ENCODE measurements at regions not wholly inside any gene's neighbourhood (a gene's known extent, or its start where the extent isn't known, plus 50 kb on each side); places are given as distances from the start of the nearest gene placed in this dataset.

DNA sequence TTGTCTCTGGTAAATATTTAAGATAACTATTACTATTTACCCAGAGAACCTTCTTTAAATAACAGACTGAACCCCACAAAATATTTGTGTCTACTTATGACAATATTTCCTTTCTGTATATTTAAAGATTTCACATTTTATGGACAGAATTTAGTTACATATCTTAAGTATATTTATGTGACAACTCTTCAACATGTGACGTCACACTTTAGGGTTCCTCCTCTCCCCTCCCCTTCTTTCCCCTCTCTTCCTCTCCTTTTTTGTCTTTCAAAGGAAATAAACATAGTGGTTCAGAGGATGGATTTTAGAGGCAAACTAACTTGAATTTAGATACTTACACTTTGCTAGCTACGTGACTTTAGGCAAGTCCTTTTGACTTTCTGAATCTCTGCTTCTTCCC is 655.6 kb upstream of the NUDT12 start:
- no peak for ATAC-seq
- TF ChIP-seq, protein P1, sequence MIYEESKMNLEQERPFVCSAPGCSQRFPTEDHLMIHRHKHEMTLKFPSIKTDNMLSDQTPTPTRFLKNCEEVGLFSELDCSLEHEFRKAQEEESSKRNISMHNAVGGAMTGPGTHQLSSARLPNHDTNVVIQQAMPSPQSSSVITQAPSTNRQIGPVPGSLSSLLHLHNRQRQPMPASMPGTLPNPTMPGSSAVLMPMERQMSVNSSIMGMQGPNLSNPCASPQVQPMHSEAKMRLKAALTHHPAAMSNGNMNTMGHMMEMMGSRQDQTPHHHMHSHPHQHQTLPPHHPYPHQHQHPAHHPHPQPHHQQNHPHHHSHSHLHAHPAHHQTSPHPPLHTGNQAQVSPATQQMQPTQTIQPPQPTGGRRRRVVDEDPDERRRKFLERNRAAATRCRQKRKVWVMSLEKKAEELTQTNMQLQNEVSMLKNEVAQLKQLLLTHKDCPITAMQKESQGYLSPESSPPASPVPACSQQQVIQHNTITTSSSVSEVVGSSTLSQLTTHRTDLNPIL (CRISPR knock-in tag; IDR thresholded peaks at IDR 0.05; ENCODE audit: low read depth) = no peak
- TF ChIP-seq TOX (CRISPR knock-in tag; IDR thresholded peaks at IDR 0.05; ENCODE audit: borderline replicate concordance) (no peak), ZNF70 (CRISPR knock-in tag; IDR thresholded peaks at IDR 0.05) (no peak), ARNTL (CRISPR knock-in tag; IDR thresholded peaks at IDR 0.05; ENCODE audit: borderline replicate concordance, low read depth) (no peak), ZFP3 (CRISPR knock-in tag; IDR thresholded peaks at IDR 0.05) (no peak), SNAI2 (CRISPR knock-in tag; IDR thresholded peaks at IDR 0.05) (no peak), CSRNP3 (CRISPR knock-in tag; IDR thresholded peaks at IDR 0.05) (no peak), ZFP30 (CRISPR knock-in tag; IDR thresholded peaks at IDR 0.05) (no peak), ZNF565 (CRISPR knock-in tag; conservative IDR thresholded peaks at IDR 0.05; ENCODE audit: low read depth) (no peak)
- TF ChIP-seq, protein P2, sequence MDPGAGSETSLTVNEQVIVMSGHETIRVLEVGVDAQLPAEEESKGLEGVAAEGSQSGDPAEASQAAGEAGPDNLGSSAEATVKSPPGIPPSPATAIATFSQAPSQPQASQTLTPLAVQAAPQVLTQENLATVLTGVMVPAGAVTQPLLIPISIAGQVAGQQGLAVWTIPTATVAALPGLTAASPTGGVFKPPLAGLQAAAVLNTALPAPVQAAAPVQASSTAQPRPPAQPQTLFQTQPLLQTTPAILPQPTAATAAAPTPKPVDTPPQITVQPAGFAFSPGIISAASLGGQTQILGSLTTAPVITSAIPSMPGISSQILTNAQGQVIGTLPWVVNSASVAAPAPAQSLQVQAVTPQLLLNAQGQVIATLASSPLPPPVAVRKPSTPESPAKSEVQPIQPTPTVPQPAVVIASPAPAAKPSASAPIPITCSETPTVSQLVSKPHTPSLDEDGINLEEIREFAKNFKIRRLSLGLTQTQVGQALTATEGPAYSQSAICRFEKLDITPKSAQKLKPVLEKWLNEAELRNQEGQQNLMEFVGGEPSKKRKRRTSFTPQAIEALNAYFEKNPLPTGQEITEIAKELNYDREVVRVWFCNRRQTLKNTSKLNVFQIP (CRISPR knock-in tag; IDR thresholded peaks at IDR 0.05; ENCODE audit: borderline replicate concordance, low read depth) = no peak
- TF ChIP-seq, protein P3, sequence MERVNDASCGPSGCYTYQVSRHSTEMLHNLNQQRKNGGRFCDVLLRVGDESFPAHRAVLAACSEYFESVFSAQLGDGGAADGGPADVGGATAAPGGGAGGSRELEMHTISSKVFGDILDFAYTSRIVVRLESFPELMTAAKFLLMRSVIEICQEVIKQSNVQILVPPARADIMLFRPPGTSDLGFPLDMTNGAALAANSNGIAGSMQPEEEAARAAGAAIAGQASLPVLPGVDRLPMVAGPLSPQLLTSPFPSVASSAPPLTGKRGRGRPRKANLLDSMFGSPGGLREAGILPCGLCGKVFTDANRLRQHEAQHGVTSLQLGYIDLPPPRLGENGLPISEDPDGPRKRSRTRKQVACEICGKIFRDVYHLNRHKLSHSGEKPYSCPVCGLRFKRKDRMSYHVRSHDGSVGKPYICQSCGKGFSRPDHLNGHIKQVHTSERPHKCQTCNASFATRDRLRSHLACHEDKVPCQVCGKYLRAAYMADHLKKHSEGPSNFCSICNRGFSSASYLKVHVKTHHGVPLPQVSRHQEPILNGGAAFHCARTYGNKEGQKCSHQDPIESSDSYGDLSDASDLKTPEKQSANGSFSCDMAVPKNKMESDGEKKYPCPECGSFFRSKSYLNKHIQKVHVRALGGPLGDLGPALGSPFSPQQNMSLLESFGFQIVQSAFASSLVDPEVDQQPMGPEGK (CRISPR knock-in tag; IDR thresholded peaks at IDR 0.05; ENCODE audit: borderline replicate concordance) = no peak

- no peak for ATAC-seq
- no peak for TF ChIP-seq ARNTL (CRISPR knock-in tag; IDR thresholded peaks at IDR 0.05; ENCODE audit: borderline replicate concordance, low read depth)
These were observed 650.6 kb upstream of the NUDT12 start for GRCh38 chr5:104213216-104213615.

GRCh38 chr5:104199771-104200170 is 637.2 kb upstream of the NUDT12 start:
- no peak for ATAC-seq
- TF ChIP-seq ZNF70 (CRISPR knock-in tag; IDR thresholded peaks at IDR 0.05) = no peak
- TF ChIP-seq TOX (CRISPR knock-in tag; IDR thresholded peaks at IDR 0.05; ENCODE audit: borderline replicate concordance) = no peak
- TF ChIP-seq ZFP30 (CRISPR knock-in tag; IDR thresholded peaks at IDR 0.05) = no peak
- TF ChIP-seq ARNTL (CRISPR knock-in tag; IDR thresholded peaks at IDR 0.05; ENCODE audit: borderline replicate concordance, low read depth) = no peak
- TF ChIP-seq CSRNP3 (CRISPR knock-in tag; IDR thresholded peaks at IDR 0.05) = no peak
- no peak for TF ChIP-seq CSDC2 (CRISPR knock-in tag; IDR thresholded peaks at IDR 0.05)
- TF ChIP-seq, protein P1 (CRISPR knock-in tag; IDR thresholded peaks at IDR 0.05; ENCODE audit: low read depth) = no peak
- TF ChIP-seq TSHZ2 (CRISPR knock-in tag; IDR thresholded peaks at IDR 0.05) = no peak
- TF ChIP-seq GLIS3 (CRISPR knock-in tag; IDR thresholded peaks at IDR 0.05) = no peak
- no peak for TF ChIP-seq ZNF565 (CRISPR knock-in tag; conservative IDR thresholded peaks at IDR 0.05; ENCODE audit: low read depth)
- no peak for TF ChIP-seq BACH2 (CRISPR knock-in tag; IDR thresholded peaks at IDR 0.05; ENCODE audit: borderline replicate concordance)
- TF ChIP-seq, protein P2 (CRISPR knock-in tag; IDR thresholded peaks at IDR 0.05; ENCODE audit: borderline replicate concordance, low read depth) = no peak
- no peak for TF ChIP-seq ZC3H10 (CRISPR knock-in tag; IDR thresholded peaks at IDR 0.05)
